ENCODE measurements at regions not wholly inside any gene's neighbourhood (a gene's known extent, or its start where the extent isn't known, plus 50 kb on each side); places are given as distances from the start of the nearest gene placed in this dataset.

DNA sequence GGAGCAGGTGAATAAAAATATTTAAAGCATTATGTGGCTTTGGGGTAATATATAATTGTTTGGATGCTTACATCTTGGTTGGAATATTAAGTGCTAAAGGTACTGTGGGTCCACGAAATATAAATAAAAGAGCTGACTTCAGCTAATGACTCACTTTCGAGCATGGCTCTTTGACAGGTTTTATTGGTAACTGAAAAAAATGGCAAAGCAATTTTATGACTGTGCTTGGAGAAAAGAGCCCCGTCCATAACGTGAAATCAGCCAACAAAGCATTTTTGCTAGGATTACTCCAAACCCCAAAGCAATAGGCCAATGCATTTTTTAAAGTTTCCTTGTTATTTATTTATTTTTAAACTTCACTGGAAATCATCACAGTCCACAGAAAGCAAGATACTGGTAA is 397.2 kb upstream of the CDH19 start:
- WGBS, 3 donors = 23 to 27% (median 26%) methylated on average over 4 of the region's 4 CpGs
- no peaks in the 10 kb centered on the region for H3K4me1 ChIP-seq
- DNase-seq (no peak), ATAC-seq (no peak)
- no peak overlapping the region for H3K27ac ChIP-seq
- no peaks in the 10 kb centered on the region for H3K27me3 ChIP-seq (ENCODE audit: insufficient read depth in 3 of 3, low read length in 2 of 3)
- no peaks in the 10 kb centered on the region for H3K36me3 ChIP-seq (ENCODE audit: insufficient read depth in 1 of 2, low read depth in 1 of 2)
- H3K4me3 ChIP-seq = no peak overlapping the region
- intact Hi-C loops (cut with DNase I) = no loop called here
- H3K9me3 ChIP-seq = no peaks in the 10 kb centered on the region
- TF ChIP-seq, protein P1, sequence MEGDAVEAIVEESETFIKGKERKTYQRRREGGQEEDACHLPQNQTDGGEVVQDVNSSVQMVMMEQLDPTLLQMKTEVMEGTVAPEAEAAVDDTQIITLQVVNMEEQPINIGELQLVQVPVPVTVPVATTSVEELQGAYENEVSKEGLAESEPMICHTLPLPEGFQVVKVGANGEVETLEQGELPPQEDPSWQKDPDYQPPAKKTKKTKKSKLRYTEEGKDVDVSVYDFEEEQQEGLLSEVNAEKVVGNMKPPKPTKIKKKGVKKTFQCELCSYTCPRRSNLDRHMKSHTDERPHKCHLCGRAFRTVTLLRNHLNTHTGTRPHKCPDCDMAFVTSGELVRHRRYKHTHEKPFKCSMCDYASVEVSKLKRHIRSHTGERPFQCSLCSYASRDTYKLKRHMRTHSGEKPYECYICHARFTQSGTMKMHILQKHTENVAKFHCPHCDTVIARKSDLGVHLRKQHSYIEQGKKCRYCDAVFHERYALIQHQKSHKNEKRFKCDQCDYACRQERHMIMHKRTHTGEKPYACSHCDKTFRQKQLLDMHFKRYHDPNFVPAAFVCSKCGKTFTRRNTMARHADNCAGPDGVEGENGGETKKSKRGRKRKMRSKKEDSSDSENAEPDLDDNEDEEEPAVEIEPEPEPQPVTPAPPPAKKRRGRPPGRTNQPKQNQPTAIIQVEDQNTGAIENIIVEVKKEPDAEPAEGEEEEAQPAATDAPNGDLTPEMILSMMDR (IDR thresholded peaks at IDR 0.05) = no peak

DNA sequence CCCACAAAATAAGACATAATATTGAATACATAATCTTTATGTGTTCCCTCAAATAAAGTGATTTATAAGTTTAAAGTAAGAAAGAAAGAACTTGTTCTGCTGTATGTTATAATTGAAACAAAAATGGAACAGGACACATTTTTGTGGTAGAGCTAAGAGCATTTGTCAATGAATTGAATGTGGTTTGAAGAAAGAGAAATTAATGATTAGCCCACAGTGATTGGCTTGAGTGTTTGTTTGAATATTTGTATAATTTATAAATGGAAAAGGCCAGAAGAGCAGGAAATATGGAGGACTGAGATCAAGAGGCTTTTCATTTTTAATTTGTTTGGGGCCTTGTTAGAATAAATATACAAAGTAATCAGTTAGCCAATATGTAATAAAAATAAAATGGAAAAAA is 395.1 kb upstream of the CDH19 start:
- intact Hi-C loops (cut with DNase I) = no loop called here
- no peak overlapping the region for H3K27ac ChIP-seq
- no peaks in the 10 kb centered on the region for H3K27me3 ChIP-seq (ENCODE audit: insufficient read depth in 3 of 3, low read length in 2 of 3)
- H3K9me3 ChIP-seq = no peaks in the 10 kb centered on the region
- TF ChIP-seq, protein P1 (IDR thresholded peaks at IDR 0.05) = no peak
- H3K36me3 ChIP-seq (ENCODE audit: insufficient read depth in 1 of 2, low read depth in 1 of 2) = no peaks in the 10 kb centered on the region
- H3K4me3 ChIP-seq = no peak overlapping the region
- DNase-seq (no peak), ATAC-seq (no peak)
- H3K4me1 ChIP-seq = no peaks in the 10 kb centered on the region

DNA sequence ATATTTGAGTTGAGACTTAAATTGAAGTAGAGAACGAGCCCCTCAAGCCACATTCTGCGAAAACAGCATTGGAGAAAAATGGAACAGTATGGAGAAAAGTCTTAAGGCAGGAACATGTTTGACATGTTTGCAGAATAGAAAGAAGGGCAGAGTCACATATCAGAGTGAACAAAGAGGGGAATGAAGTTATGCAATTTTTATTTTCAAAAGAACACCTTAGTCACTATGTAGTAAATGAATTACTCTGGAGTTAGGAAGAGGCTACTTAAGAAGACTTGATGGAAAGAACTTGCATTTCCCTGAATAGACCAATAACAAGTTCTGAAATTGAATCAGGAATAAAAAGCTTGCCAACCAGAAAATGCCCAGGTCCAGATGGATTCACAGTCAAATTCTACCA is 391.4 kb upstream of the CDH19 start:
- no peaks in the 10 kb centered on the region for H3K9me3 ChIP-seq
- H3K36me3 ChIP-seq (ENCODE audit: insufficient read depth in 1 of 2, low read depth in 1 of 2) = no peaks in the 10 kb centered on the region
- no peak for ATAC-seq
- H3K27ac ChIP-seq = no peak overlapping the region
- H3K4me3 ChIP-seq = no peak overlapping the region
- no peaks in the 10 kb centered on the region for H3K27me3 ChIP-seq (ENCODE audit: insufficient read depth in 3 of 3, low read length in 2 of 3)
- no peaks in the 10 kb centered on the region for H3K4me1 ChIP-seq
- DNase-seq = no peak
- WGBS, 3 donors = 88 to 91% (median 91%) methylated on average over 2 of the region's 2 CpGs
- intact Hi-C loops (cut with DNase I) = no loop called here
- TF ChIP-seq, protein P1 (IDR thresholded peaks at IDR 0.05) = no peak

DNA sequence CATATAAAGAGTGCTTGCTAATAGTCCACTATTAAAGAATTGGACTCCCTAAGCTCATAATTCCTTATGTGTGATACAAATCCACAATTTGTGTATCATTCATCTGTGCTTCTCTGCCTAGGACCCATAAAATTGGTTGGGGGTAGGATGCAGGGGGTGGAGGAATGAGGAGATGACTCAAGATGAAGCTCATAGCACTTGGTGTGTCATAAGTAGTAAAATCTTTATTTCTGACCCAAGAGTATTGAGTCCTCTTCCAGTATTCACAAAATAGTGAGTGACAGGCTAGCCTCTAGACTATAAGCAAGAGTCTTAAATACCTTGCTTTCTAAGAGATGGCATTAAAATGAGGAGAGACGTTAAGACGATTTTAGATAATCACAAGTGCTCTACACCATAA is 390.9 kb upstream of the CDH19 start:
- DNase-seq (no peak), ATAC-seq (no peak)
- Histone ChIP-seq H3K9me3 (no peaks in the 10 kb centered on the region), H3K27me3 (ENCODE audit: insufficient read depth in 3 of 3, low read length in 2 of 3) (no peaks in the 10 kb centered on the region), H3K4me1 (no peaks in the 10 kb centered on the region), H3K4me3 (no peak overlapping the region), H3K27ac (no peak overlapping the region), H3K36me3 (ENCODE audit: insufficient read depth in 1 of 2, low read depth in 1 of 2) (no peaks in the 10 kb centered on the region)
- TF ChIP-seq, protein P1 (IDR thresholded peaks at IDR 0.05) = no peak
- 83 to 90% (median 84%) methylated on average over 2 of the region's 2 CpGs for WGBS, 3 donors
- intact Hi-C loops (cut with DNase I) = no loop called here

DNA sequence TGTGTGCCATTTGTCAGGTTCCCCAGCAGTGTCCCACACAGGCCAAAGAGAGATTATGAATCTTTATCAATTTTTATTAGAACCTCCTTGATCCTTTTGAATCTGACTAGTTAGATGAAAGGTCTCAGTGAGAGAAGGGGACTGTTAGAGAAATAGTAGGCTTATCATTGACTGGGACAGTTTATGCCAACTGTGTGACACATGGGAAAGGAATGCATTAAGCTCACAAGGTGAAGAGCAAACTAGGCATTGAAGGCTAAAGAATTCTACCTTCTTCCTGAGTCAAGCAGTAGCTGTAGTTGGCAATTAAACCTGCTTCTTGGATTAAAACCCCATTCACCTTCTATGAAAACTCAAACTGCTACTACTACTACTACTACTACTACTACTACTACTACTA is 389.6 kb upstream of the CDH19 start:
- no peaks in the 10 kb centered on the region for H3K4me1 ChIP-seq
- H3K27ac ChIP-seq = no peak overlapping the region
- DNase-seq (no peak), ATAC-seq (no peak)
- no peak overlapping the region for H3K4me3 ChIP-seq
- no peaks in the 10 kb centered on the region for H3K9me3 ChIP-seq
- intact Hi-C loops (cut with DNase I) = no loop called here
- TF ChIP-seq, protein P1 (IDR thresholded peaks at IDR 0.05) = no peak
- H3K36me3 ChIP-seq (ENCODE audit: insufficient read depth in 1 of 2, low read depth in 1 of 2) = no peaks in the 10 kb centered on the region
- H3K27me3 ChIP-seq (ENCODE audit: insufficient read depth in 3 of 3, low read length in 2 of 3) = no peaks in the 10 kb centered on the region
